Stimulated activated CD4-positive, alpha-beta T cell treated with anti-CD3 and anti-CD28 coated beads, Interleukin-4, amount 100 ng/mL, for 48 hours (primary cell): ENCODE measurements at regions not wholly inside any gene's neighbourhood (a gene's known extent, or its start where the extent isn't known, plus 50 kb on each side); places are given as distances from the start of the nearest gene placed in this dataset.

Experiments
- DNase-seq, 2 donors: peaks; one replicate each; pipeline ENCODE4 v3.0.0-alpha.2; 2020; ENCODE audit warnings: low read depth in 2 of 2

GRCh38 chr2:18009891-18010290, 131.4 kb downstream of the KCNS3 start:
- DNase-seq = no peak

GRCh38 chr2:18005411-18005810, 126.9 kb downstream of the KCNS3 start:
- DNase-seq = no peak

- DNase-seq = no peak
Measured at GRCh38 chr2:18001671-18002070, 123.2 kb downstream of the KCNS3 start.

- no peak for DNase-seq
Measured at GRCh38 chr2:17996978-17997377, 118.5 kb downstream of the KCNS3 start.

- no peak for DNase-seq
Measured at GRCh38 chr2:17995593-17995992, 117.1 kb downstream of the KCNS3 start.
